Neuron (in vitro differentiated cells): ENCODE measurements at regions not wholly inside any gene's neighbourhood (a gene's known extent, or its start where the extent isn't known, plus 50 kb on each side); places are given as distances from the start of the nearest gene placed in this dataset.

ENCODE experiments used
- H2AFZ ChIP-seq: one replicate; pipeline ENCODE4 v1.6.1; 2013; ENCODE audit warnings: low read depth, mild to moderate bottlenecking, inconsistent platforms, low read length, moderate library complexity
- H3K27me3 ChIP-seq: one replicate; pipeline ENCODE4 v1.6.1; 2013; ENCODE audit warnings: low read length; ENCODE audit not compliant: insufficient read depth
- H3K36me3 ChIP-seq: one replicate; pipeline ENCODE4 v1.6.1; 2013; ENCODE audit warnings: low read length; ENCODE audit not compliant: insufficient read depth
- H3K4me1 ChIP-seq: one replicate; pipeline ENCODE4 v1.6.1; 2013; ENCODE audit warnings: low read length; ENCODE audit not compliant: insufficient read depth
- H3K4me3 ChIP-seq: 2 replicates; pipeline ENCODE4 v1.5.1; 2013; ENCODE audit warnings: mild to moderate bottlenecking, low read length, moderate library complexity
- H3K9me3 ChIP-seq: one replicate; pipeline ENCODE4 v1.6.1; 2013; ENCODE audit warnings: low read length

GRCh38 chr3:59304296-59304695, 254.5 kb upstream of the CFAP20DC start:
- Histone ChIP-seq H3K4me3 (no peak overlapping the region), H3K27me3 (no peaks in the 10 kb centered on the region), H3K36me3 (no peaks in the 10 kb centered on the region), H2AFZ (no peak overlapping the region), H3K4me1 (no peaks in the 10 kb centered on the region), H3K9me3 (no peaks in the 10 kb centered on the region)

DNA sequence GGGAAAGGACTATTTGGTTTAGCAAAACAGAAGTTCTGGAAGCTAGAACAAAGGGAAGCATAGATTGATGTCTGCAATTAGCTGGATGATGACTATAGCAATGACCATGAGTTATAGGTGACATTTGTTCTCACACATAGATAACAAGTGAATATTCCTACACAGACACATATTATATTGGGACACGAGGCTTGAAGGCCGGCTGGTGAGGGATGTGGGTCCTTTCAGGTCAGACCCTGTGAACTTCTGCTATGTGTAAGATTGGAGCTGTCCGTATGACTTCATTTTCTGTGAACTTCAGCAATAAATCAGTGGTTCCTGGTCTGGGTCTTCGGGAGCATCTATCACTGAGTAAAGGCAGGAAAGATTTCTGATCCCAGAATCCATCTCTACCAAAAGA, 253.6 kb upstream of the CFAP20DC start:
- Histone ChIP-seq H3K36me3 (no peaks in the 10 kb centered on the region), H3K9me3 (no peaks in the 10 kb centered on the region)

GRCh38 chr3:59302442-59302841, 252.6 kb upstream of the CFAP20DC start:
- no peaks in the 10 kb centered on the region for H3K4me1 ChIP-seq
- H3K27me3 ChIP-seq: no peaks in the 10 kb centered on the region
- peaks cover 1% of the 10 kb centered on the region for H3K9me3 ChIP-seq
- no peak overlapping the region for H3K4me3 ChIP-seq
- H3K36me3 ChIP-seq: no peaks in the 10 kb centered on the region
- H2AFZ ChIP-seq: no peak overlapping the region

More for the DNA sequence above, 253.6 kb upstream of the CFAP20DC start:
- Histone ChIP-seq H3K4me1 (no peaks in the 10 kb centered on the region), H2AFZ (no peak overlapping the region), H3K4me3 (no peak overlapping the region), H3K27me3 (no peaks in the 10 kb centered on the region)

DNA sequence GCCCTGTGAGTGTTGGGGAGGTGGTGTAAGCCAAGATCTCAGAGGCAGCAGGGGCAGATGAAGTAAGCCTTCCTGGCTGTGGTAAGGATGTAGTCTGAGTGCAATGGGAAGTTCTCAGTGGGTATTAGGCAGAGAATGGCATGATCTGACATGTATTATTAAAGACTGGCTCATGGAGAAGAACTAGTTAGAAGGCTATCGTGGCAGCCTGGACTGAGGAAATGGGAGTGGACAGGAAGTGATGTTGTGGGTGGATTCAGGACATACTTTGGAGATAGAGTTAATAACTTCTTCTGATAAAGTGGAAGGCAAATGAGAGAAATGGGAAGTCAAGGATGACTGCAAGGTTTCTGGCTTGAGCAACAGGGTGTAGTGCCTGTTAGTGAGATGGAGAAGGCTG, 250.9 kb upstream of the CFAP20DC start:
- Histone ChIP-seq H3K9me3 (peaks cover 4% of the 10 kb centered on the region), H3K27me3 (no peaks in the 10 kb centered on the region), H3K36me3 (no peaks in the 10 kb centered on the region), H2AFZ (no peak overlapping the region), H3K4me1 (no peaks in the 10 kb centered on the region), H3K4me3 (no peak overlapping the region)

GRCh38 chr3:59299561-59299960, 249.7 kb upstream of the CFAP20DC start:
- peaks cover 5% of the 10 kb centered on the region for H3K9me3 ChIP-seq
- no peak overlapping the region for H2AFZ ChIP-seq
- H3K4me1 ChIP-seq: no peaks in the 10 kb centered on the region
- no peaks in the 10 kb centered on the region for H3K36me3 ChIP-seq
- no peak overlapping the region for H3K4me3 ChIP-seq
- H3K27me3 ChIP-seq: no peaks in the 10 kb centered on the region

GRCh38 chr3:59290358-59290757, 240.5 kb upstream of the CFAP20DC start:
- no peaks in the 10 kb centered on the region for H3K9me3 ChIP-seq
- H3K4me1 ChIP-seq: peaks cover 2% of the 10 kb centered on the region
- no peak overlapping the region for H3K4me3 ChIP-seq
- no peaks in the 10 kb centered on the region for H3K36me3 ChIP-seq
- no peak overlapping the region for H2AFZ ChIP-seq
- H3K27me3 ChIP-seq: no peaks in the 10 kb centered on the region

DNA sequence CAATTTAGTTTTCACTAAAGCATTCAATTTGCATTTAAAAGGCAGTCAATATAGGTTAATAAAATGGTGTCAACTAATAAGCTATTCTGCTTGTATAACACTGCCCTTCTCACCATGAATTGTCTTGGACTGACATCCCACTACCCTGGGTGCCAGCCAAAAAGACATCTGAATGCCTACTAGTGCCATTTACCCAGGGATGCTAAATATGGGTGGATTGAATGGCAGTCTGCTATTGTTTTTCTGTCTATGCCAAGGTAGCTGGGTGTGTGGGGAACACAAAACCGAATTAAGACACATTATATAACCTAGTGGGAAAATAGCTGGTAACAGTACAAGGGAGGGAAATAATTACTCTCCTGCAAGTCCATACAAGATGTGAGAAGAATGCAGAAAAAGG, 240.0 kb upstream of the CFAP20DC start:
- no peaks in the 10 kb centered on the region for H3K9me3 ChIP-seq
- no peak overlapping the region for H3K4me3 ChIP-seq
- peaks cover 2% of the 10 kb centered on the region for H3K4me1 ChIP-seq
- no peaks in the 10 kb centered on the region for H3K27me3 ChIP-seq
- no peaks in the 10 kb centered on the region for H3K36me3 ChIP-seq
- no peak overlapping the region for H2AFZ ChIP-seq

GRCh38 chr3:59288951-59289350, 239.1 kb upstream of the CFAP20DC start:
- Histone ChIP-seq H3K4me3 (no peak overlapping the region), H3K9me3 (no peaks in the 10 kb centered on the region), H2AFZ (no peak overlapping the region), H3K4me1 (peaks cover 2% of the 10 kb centered on the region), H3K27me3 (no peaks in the 10 kb centered on the region), H3K36me3 (no peaks in the 10 kb centered on the region)

DNA sequence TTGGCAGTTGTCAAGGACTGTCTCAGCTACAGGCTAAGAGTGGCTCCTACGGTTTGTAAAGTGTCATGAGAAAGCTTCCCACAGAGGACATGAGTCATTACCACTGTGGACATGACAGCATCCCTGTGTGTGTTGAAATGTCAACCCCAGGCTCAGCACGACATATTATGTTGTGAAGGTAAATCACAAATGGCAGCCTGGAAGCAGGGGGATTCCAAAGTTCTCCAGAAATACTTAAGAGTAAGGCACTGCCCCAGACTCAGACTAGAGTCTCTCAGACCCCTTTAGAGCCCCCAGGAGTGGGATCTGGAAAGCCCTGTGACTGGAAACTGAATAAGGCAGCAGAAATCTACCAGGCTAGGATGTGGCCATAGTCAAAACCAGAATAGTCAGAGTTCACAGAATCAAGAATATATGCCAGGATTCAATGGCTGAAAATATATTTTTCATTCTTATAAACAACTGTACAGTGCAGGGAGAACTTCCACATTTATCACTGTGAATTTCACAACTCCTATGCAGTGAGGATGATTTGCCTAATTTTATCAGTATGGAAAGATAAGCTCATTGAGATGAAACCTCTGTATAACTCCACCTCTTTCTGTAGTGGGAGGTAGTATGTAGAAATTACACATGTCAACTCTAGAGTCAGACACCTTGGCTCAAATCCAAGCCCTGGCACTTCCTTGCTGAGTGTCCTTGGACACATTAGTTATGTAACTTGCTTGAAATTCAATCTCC, 237.1 kb upstream of the CFAP20DC start:
- no peaks in the 10 kb centered on the region for H3K9me3 ChIP-seq
- no peak overlapping the region for H2AFZ ChIP-seq
- peaks cover 2% of the 10 kb centered on the region for H3K4me1 ChIP-seq
- no peak overlapping the region for H3K4me3 ChIP-seq
- H3K27me3 ChIP-seq: no peaks in the 10 kb centered on the region
- H3K36me3 ChIP-seq: no peaks in the 10 kb centered on the region

DNA sequence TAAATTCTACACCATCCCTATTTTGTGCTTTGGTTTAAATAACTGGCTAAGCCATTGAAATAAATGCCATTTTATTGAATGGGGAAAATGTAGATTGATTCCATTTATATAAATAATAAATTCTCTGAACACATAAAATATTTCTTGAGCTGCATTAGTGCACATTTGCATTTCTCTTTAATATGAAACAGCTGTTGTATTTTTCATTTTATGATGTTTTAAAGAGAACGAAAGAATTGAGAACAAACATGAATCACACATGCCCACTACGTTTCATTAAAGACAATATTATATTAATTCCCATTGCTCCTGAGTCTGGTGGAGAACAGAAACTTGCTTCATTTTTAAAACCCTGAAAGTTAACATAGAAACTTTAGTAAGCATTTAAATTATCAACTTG, 235.7 kb upstream of the CFAP20DC start:
- Histone ChIP-seq H2AFZ (no peak overlapping the region), H3K4me3 (no peak overlapping the region), H3K9me3 (no peaks in the 10 kb centered on the region), H3K27me3 (no peaks in the 10 kb centered on the region), H3K4me1 (peaks cover 2% of the 10 kb centered on the region), H3K36me3 (no peaks in the 10 kb centered on the region)

DNA sequence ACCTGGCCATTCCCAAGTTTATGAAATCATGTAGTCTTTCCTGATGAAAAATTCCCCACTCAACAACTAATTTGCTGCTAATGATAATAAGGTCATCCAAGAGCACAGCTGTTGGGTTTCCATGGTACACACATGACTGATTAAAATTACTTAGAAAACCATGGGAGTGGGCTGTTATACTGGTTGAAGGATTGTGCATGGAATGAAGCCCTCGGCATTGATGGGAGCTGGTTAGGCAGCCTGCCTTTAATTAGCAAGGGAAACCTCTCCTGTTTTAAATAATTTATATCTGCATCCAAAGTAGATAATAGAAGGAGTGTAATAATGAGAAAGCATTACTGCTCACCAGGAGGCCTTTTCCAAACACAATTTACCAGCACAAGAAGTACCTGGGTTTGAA, 235.1 kb upstream of the CFAP20DC start:
- Histone ChIP-seq H2AFZ (no peak overlapping the region), H3K9me3 (no peaks in the 10 kb centered on the region), H3K27me3 (no peaks in the 10 kb centered on the region), H3K4me3 (no peak overlapping the region), H3K36me3 (no peaks in the 10 kb centered on the region), H3K4me1 (peaks cover 2% of the 10 kb centered on the region)

DNA sequence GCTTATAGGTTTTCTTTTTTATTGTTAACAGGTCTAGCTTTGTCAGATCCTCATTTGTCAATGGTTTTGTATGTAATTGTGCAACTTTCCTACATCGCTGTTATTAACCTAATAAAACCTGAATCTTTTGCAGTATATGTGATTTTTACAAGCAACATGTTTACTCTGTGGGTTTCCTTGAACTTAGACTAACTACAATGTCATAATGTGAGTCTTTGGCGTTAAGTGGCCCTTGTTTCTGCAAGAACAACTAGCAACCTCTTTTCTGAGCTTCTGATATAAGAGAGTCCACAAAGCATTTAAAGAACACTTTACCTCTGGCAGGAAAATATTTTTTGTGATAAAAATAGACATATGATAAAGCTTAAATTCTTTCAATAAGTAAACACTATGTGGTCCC, 230.3 kb upstream of the CFAP20DC start:
- no peaks in the 10 kb centered on the region for H3K4me1 ChIP-seq
- no peaks in the 10 kb centered on the region for H3K27me3 ChIP-seq
- H2AFZ ChIP-seq: no peak overlapping the region
- H3K36me3 ChIP-seq: no peaks in the 10 kb centered on the region
- H3K4me3 ChIP-seq: no peak overlapping the region
- no peaks in the 10 kb centered on the region for H3K9me3 ChIP-seq

GRCh38 chr3:59277816-59278215, 228.0 kb upstream of the CFAP20DC start:
- H3K27me3 ChIP-seq: no peaks in the 10 kb centered on the region
- no peak overlapping the region for H3K4me3 ChIP-seq
- H3K9me3 ChIP-seq: no peaks in the 10 kb centered on the region
- no peak overlapping the region for H2AFZ ChIP-seq
- no peaks in the 10 kb centered on the region for H3K36me3 ChIP-seq
- H3K4me1 ChIP-seq: no peaks in the 10 kb centered on the region

DNA sequence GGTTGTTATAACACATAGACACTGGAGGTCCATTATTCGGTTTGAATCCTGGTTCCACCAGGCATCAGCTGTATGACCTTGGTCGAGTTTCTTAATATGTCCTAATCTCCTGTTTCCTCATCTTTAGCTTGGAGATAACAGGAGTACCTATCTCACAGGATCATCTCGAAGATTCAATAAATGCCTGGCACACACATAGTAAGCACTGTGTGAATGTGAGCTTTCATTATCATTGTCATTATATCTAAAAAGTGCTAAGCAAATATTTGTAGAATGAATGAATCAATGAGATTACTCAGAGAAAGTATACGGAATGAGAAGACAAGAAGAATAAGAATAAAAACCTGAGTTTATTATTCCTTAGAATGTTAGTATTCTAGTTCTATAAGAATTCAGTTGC, 227.4 kb upstream of the CFAP20DC start:
- no peak overlapping the region for H3K4me3 ChIP-seq
- no peaks in the 10 kb centered on the region for H3K4me1 ChIP-seq
- H2AFZ ChIP-seq: no peak overlapping the region
- no peaks in the 10 kb centered on the region for H3K36me3 ChIP-seq
- no peaks in the 10 kb centered on the region for H3K27me3 ChIP-seq
- H3K9me3 ChIP-seq: no peaks in the 10 kb centered on the region
